GM23248 (cell line): ENCODE measurements at regions not wholly inside any gene's neighbourhood (a gene's known extent, or its start where the extent isn't known, plus 50 kb on each side); places are given as distances from the start of the nearest gene placed in this dataset.

Source experiments
- EZH2 ChIP-seq: fragments of 200-600 bp; sonication (generic); IDR thresholded peaks from 2 replicates; pipeline ENCODE4 v1.6.1; 2018; ENCODE audit warnings: antibody characterized with exemption, mild to moderate bottlenecking; ENCODE audit not compliant: insufficient read depth, poor library complexity, severe bottlenecking
- EZH2phosphoT487 ChIP-seq: fragments of 200-600 bp; sonication (generic); IDR thresholded peaks from 2 replicates; pipeline ENCODE4 v1.6.1; 2018; ENCODE audit warnings: antibody characterized with exemption, moderate library complexity, mild to moderate bottlenecking, low read depth; ENCODE audit not compliant: insufficient read depth

DNA sequence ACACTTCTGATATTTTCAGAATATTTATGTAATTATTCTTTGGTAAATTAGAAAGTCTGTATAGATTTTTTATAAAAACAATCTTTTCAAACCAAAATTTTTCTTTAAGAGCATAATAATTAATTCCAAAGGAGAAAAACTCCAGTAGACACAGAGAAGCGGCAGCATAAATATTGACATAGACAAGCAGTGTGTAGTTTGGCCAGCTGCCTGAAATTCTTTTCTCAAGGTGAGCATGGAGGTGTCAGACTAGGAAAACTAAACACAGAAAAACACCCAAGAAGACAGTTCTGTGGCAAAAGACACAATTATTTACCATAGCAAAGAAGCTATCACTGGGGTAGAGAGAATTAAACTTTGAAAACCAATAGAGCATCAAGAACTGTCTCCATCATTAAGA, 82.4 kb downstream of the KLF6 start:
- TF ChIP-seq EZH2 (no peak), EZH2phosphoT487 (no peak)
